ENCODE measurements at regions not wholly inside any gene's neighbourhood (a gene's known extent, or its start where the extent isn't known, plus 50 kb on each side); places are given as distances from the start of the nearest gene placed in this dataset.

DNA sequence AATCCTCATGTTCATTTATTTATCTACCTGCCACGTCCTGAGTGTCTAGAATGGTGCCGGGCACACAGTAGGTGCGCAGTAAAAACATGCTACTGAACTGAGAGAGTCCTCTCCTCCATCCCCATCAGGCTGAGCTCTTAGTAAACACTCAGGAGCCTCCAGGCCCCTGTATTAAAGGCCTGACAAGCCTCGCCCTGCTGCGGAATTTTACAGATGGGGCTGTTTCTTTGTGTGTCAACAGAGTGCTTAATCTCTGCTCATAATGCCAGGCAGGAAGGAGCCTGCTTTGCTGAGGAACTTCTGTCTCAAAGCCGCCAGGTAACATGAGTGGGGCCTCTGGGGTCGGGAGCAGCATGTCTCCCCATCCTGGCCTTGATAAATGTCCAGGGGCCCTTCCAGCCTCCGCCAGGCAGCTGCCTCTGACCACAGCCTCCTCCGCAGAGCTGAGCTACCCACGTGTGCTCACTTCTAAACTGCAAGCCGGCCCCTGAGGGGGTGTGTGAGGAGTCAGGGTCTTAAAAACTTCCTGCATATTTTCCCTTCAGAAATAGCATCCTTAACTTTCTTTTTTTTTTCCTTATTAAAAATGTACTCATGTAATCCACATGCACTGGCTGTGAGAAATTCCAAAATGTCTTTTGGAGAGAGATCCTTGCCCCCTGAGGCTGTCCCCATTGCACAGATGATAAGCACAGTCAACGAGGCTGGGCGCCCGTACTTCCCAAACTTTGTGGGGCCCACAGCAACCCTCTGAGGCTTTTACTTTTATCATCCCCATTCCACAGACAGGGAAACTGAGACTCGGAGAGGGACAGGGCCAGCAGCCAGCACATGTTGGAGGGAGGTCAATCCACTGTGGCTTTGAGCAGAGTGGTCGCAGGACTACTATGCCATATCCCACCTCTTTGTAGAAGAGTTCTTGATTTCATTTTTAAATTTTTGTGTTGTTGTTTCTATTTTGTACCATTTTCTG, 116.0 kb upstream of the NCOR2 start:
- peaks cover 25% of the 10 kb centered on the region for H3K4me1 ChIP-seq (ENCODE audit: control insufficient read depth, insufficient read depth, low read length)
- Mint-ChIP-seq H3K27me3 (ENCODE audit: low read depth in 2 of 2) (peaks cover 9 to 24% of the 10 kb centered on the region in 2 donors), H3K36me3 (no peaks in the 10 kb centered on the region), H3K27ac (no peak overlapping the region), H3K4me3 (no peak overlapping the region), H3K4me1 (peaks cover 17 to 20% of the 10 kb centered on the region in 2 donors), H3K9me3 (no peaks in the 10 kb centered on the region)
- no peak overlapping the region for H3K27ac ChIP-seq (ENCODE audit: low read length)
- H3K36me3 ChIP-seq (ENCODE audit: control insufficient read depth, insufficient read depth, low read length): no peaks in the 10 kb centered on the region
- no peaks in the 10 kb centered on the region for H3K9me3 ChIP-seq (ENCODE audit: control insufficient read depth, insufficient read depth, low read length)
- intact Hi-C loops (cut with micrococcal nuclease): no loop called here
- no peak overlapping the region for H3K4me3 ChIP-seq (ENCODE audit: low read length)
- 82% methylated on average over 13 of the region's 16 CpGs for WGBS (ENCODE audit: insufficient coverage)
- ATAC-seq (no peak), DNase-seq (no peak)
- TF ChIP-seq, protein P1, sequence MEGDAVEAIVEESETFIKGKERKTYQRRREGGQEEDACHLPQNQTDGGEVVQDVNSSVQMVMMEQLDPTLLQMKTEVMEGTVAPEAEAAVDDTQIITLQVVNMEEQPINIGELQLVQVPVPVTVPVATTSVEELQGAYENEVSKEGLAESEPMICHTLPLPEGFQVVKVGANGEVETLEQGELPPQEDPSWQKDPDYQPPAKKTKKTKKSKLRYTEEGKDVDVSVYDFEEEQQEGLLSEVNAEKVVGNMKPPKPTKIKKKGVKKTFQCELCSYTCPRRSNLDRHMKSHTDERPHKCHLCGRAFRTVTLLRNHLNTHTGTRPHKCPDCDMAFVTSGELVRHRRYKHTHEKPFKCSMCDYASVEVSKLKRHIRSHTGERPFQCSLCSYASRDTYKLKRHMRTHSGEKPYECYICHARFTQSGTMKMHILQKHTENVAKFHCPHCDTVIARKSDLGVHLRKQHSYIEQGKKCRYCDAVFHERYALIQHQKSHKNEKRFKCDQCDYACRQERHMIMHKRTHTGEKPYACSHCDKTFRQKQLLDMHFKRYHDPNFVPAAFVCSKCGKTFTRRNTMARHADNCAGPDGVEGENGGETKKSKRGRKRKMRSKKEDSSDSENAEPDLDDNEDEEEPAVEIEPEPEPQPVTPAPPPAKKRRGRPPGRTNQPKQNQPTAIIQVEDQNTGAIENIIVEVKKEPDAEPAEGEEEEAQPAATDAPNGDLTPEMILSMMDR (IDR thresholded peaks at IDR 0.05): no peak
- no peaks in the 10 kb centered on the region for H3K27me3 ChIP-seq (ENCODE audit: control insufficient read depth, insufficient read depth, low read length)

DNA sequence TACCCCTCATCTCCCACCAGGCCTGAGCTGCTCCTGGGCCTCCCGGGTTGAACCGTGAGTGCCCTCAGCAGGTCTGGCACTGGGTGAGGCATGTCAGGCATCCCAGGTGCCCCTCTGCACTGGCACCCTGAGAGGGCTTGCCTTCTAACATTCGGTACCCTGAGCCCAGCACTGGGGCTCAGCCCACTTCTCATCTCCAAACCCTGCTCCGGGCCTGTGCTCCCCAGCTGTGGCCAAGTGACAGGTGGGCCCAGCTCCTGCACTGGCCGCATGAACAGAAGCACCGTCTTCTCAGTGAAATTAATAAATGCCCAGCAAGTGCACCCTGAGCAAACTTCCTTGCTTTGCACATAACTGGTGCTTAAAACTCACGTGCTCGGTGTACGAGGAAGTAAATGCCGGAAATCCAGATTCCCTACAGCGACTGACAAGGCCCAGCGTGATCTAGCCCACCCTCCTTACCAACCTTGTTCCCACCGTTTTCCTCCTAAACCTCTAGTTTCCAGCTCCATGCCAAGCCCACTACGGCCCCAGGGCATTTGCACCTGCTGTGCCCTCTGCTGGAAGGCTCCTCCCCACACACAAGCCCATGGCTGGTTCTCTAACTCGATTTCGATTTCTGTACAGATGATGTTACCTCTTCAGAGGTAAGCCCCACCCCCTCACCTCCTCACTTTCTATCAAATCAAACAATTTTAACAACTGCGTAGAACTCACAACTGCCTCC, 115.2 kb upstream of the NCOR2 start:
- H3K4me1 ChIP-seq (ENCODE audit: control insufficient read depth, insufficient read depth, low read length): peaks cover 17% of the 10 kb centered on the region
- Mint-ChIP-seq H3K9me3 (no peaks in the 10 kb centered on the region), H3K4me1 (peaks cover 8 to 12% of the 10 kb centered on the region in 2 donors), H3K36me3 (no peaks in the 10 kb centered on the region), H3K27ac (no peak overlapping the region), H3K4me3 (no peak overlapping the region), H3K27me3 (ENCODE audit: low read depth in 2 of 2) (peaks cover 9 to 22% of the 10 kb centered on the region in 2 donors)
- H3K27me3 ChIP-seq (ENCODE audit: control insufficient read depth, insufficient read depth, low read length): no peaks in the 10 kb centered on the region
- ATAC-seq (no peak), DNase-seq (no peak)
- intact Hi-C loops (cut with micrococcal nuclease): no loop called here
- no peak overlapping the region for H3K27ac ChIP-seq (ENCODE audit: low read length)
- H3K4me3 ChIP-seq (ENCODE audit: low read length): no peak overlapping the region
- no peaks in the 10 kb centered on the region for H3K9me3 ChIP-seq (ENCODE audit: control insufficient read depth, insufficient read depth, low read length)
- WGBS (ENCODE audit: insufficient coverage): 91% methylated on average over 17 of the region's 17 CpGs
- H3K36me3 ChIP-seq (ENCODE audit: control insufficient read depth, insufficient read depth, low read length): no peaks in the 10 kb centered on the region
- TF ChIP-seq, protein P1 (IDR thresholded peaks at IDR 0.05): no peak

DNA sequence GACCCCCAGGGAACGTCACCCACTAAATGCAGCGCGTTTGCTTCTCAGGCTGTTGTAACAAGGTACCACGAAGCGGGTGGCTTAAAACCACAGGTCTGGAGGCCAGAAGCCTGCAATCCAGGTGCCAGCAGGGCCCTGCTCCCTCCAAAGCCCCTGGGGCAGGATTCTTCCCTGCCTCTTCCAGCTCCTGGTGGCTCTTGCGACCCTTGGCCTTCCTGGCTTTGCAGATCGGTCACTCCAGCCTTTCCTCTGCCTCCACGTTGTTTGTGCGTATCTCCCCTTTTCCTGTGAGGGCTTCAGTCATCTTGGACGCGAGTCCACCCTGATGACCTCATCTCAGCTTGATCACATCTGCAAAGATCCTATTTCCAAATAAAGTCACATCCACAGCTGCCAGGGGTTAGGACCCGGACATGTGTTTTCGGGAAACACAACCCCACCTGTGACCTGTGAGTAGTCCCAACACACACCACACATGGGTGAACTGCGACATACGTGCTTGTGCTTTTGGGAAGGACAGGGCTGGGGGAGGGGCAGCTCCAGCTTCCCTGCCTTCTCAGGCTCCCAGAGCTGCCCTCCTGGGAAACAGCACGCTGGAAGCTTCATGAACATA, 114.5 kb upstream of the NCOR2 start:
- TF ChIP-seq, protein P1 (IDR thresholded peaks at IDR 0.05): no peak
- Mint-ChIP-seq H3K4me3 (no peak overlapping the region), H3K9me3 (no peaks in the 10 kb centered on the region), H3K27me3 (ENCODE audit: low read depth in 2 of 2) (peaks cover 9 to 15% of the 10 kb centered on the region in 2 donors), H3K4me1 (peaks cover 1 to 5% of the 10 kb centered on the region in 2 donors), H3K27ac (no peak overlapping the region), H3K36me3 (no peaks in the 10 kb centered on the region)
- no peaks in the 10 kb centered on the region for H3K9me3 ChIP-seq (ENCODE audit: control insufficient read depth, insufficient read depth, low read length)
- WGBS (ENCODE audit: insufficient coverage): 74% methylated on average over 16 of the region's 16 CpGs
- no peak overlapping the region for H3K27ac ChIP-seq (ENCODE audit: low read length)
- no peaks in the 10 kb centered on the region for H3K36me3 ChIP-seq (ENCODE audit: control insufficient read depth, insufficient read depth, low read length)
- H3K4me1 ChIP-seq (ENCODE audit: control insufficient read depth, insufficient read depth, low read length): peaks cover 11% of the 10 kb centered on the region
- H3K27me3 ChIP-seq (ENCODE audit: control insufficient read depth, insufficient read depth, low read length): no peaks in the 10 kb centered on the region
- ATAC-seq (no peak), DNase-seq (no peak)
- no peak overlapping the region for H3K4me3 ChIP-seq (ENCODE audit: low read length)
- intact Hi-C loops (cut with micrococcal nuclease): no loop called here
